HEK293T (cell line): ENCODE measurements at regions not wholly inside any gene's neighbourhood (a gene's known extent, or its start where the extent isn't known, plus 50 kb on each side); places are given as distances from the start of the nearest gene placed in this dataset.

Experiments used
- ARNT ChIP-seq: fragments of 450-650 bp; IDR thresholded peaks from 2 replicates; pipeline ENCODE4 v1.6.1; 2017; ENCODE audit warnings: mild to moderate bottlenecking
- CTBP1 ChIP-seq: fragments of 450-650 bp; IDR thresholded peaks from 2 replicates; pipeline ENCODE4 v1.6.1; 2016; ENCODE audit warnings: borderline replicate concordance
- FOXA1 ChIP-seq: fragments of 450-650 bp; IDR thresholded peaks from 2 replicates; pipeline ENCODE4 v1.6.1; 2016; ENCODE audit warnings: mild to moderate bottlenecking
- HDGF ChIP-seq: fragments of 450-650 bp; IDR thresholded peaks from 2 replicates; pipeline ENCODE4 v1.6.1; 2017; ENCODE audit warnings: antibody characterized with exemption, borderline replicate concordance
- LEF1 ChIP-seq: fragments of 450-650 bp; IDR thresholded peaks from 2 replicates; pipeline ENCODE4 v1.6.1; 2017; ENCODE audit warnings: mild to moderate bottlenecking, borderline replicate concordance
- NFRKB ChIP-seq: fragments of 450-650 bp; IDR thresholded peaks from 2 replicates; pipeline ENCODE4 v1.6.1; 2016; ENCODE audit warnings: mild to moderate bottlenecking, moderate library complexity
- PKNOX1 ChIP-seq: fragments of 450-650 bp; IDR thresholded peaks from 2 replicates; pipeline ENCODE4 v1.6.1; 2016
- SUZ12 ChIP-seq: fragments of 450-650 bp; IDR thresholded peaks from 2 replicates; pipeline ENCODE4 v1.6.1; 2016; ENCODE audit warnings: mild to moderate bottlenecking
- TARDBP ChIP-seq: fragments of 450-650 bp; IDR thresholded peaks from 2 replicates; pipeline ENCODE4 v1.6.1; 2016

- TF ChIP-seq ARNT (no peak), FOXA1 (no peak), PKNOX1 (no peak), TARDBP (no peak), LEF1 (no peak), SUZ12 (no peak), HDGF (no peak), CTBP1 (no peak), NFRKB (no peak)
These were observed 385.6 kb upstream of the NR3C2 start for GRCh38 chr4:148827781-148828180.
